ENCODE measurements at regions not wholly inside any gene's neighbourhood (a gene's known extent, or its start where the extent isn't known, plus 50 kb on each side); places are given as distances from the start of the nearest gene placed in this dataset.
"Not testable (repeated sequence)": the region's sequence is repeated elsewhere in the genome, so short reads cannot be mapped to it uniquely, and the experiment has no call there.

GRCh38 chr2:22970284-22970975, 414.5 kb upstream of the KLHL29 start:
- Histone ChIP-seq H3K36me3 (no peaks in the 10 kb centered on the region), H3K27ac (no peak overlapping the region), H3K27me3 (replicated peaks) (no peaks in the 10 kb centered on the region), H3K9me3 (replicated peaks) (no peaks in the 10 kb centered on the region), H3K4me1 (replicated peaks) (no peaks in the 10 kb centered on the region), H3K4me3 (no peak overlapping the region)
- no peak for DNase-seq (ENCODE audit: low read depth in 1 of 2, low spot score in 2 of 2)

- Histone ChIP-seq H3K9me3 (replicated peaks) (no peaks in the 10 kb centered on the region), H3K36me3 (no peaks in the 10 kb centered on the region), H3K4me1 (replicated peaks) (no peaks in the 10 kb centered on the region), H3K4me3 (no peak overlapping the region), H3K27me3 (replicated peaks) (no peaks in the 10 kb centered on the region), H3K27ac (no peak overlapping the region)
- DNase-seq (ENCODE audit: low read depth in 1 of 2, low spot score in 2 of 2): no peak
These were observed 414.0 kb upstream of the KLHL29 start for GRCh38 chr2:22970991-22971390.

- DNase-seq (ENCODE audit: low read depth in 1 of 2, low spot score in 2 of 2): no peak
- no peaks in the 10 kb centered on the region for H3K36me3 ChIP-seq
- no peaks in the 10 kb centered on the region for H3K4me1 ChIP-seq (replicated peaks)
- H3K4me3 ChIP-seq: no peak overlapping the region
- H3K27ac ChIP-seq: no peak overlapping the region
- no peaks in the 10 kb centered on the region for H3K9me3 ChIP-seq (replicated peaks)
- no peaks in the 10 kb centered on the region for H3K27me3 ChIP-seq (replicated peaks)
These were observed 403.2 kb upstream of the KLHL29 start for GRCh38 chr2:22981785-22982184.

- H3K9me3 ChIP-seq (replicated peaks); H3K4me3 ChIP-seq; H3K27me3 ChIP-seq (replicated peaks); DNase-seq (ENCODE audit: low read depth in 1 of 2, low spot score in 2 of 2); H3K36me3 ChIP-seq; H3K4me1 ChIP-seq (replicated peaks); H3K27ac ChIP-seq: not testable (repeated sequence)
These were observed 400.8 kb upstream of the KLHL29 start for GRCh38 chr2:22984152-22984551.

- Histone ChIP-seq H3K36me3 (no peaks in the 10 kb centered on the region), H3K4me1 (replicated peaks) (no peaks in the 10 kb centered on the region), H3K9me3 (replicated peaks) (no peaks in the 10 kb centered on the region), H3K27ac (no peak overlapping the region), H3K27me3 (replicated peaks) (no peaks in the 10 kb centered on the region), H3K4me3 (no peak overlapping the region)
- DNase-seq (ENCODE audit: low read depth in 1 of 2, low spot score in 2 of 2): no peak
These were observed 394.7 kb upstream of the KLHL29 start for GRCh38 chr2:22990246-22990645.

- H3K36me3 ChIP-seq: no peaks in the 10 kb centered on the region
- no peaks in the 10 kb centered on the region for H3K4me1 ChIP-seq (replicated peaks)
- H3K9me3 ChIP-seq (replicated peaks): no peaks in the 10 kb centered on the region
- DNase-seq (ENCODE audit: low read depth in 1 of 2, low spot score in 2 of 2): no peak
- no peak overlapping the region for H3K4me3 ChIP-seq
- H3K27me3 ChIP-seq (replicated peaks): no peaks in the 10 kb centered on the region
- no peak overlapping the region for H3K27ac ChIP-seq
These were observed 393.1 kb upstream of the KLHL29 start for GRCh38 chr2:22991844-22992243.

- Histone ChIP-seq H3K9me3 (replicated peaks) (no peaks in the 10 kb centered on the region), H3K27me3 (replicated peaks) (no peaks in the 10 kb centered on the region), H3K4me1 (replicated peaks) (no peaks in the 10 kb centered on the region), H3K36me3 (no peaks in the 10 kb centered on the region), H3K4me3 (no peak overlapping the region), H3K27ac (no peak overlapping the region)
- no peak for DNase-seq (ENCODE audit: low read depth in 1 of 2, low spot score in 2 of 2)
These were observed 392.5 kb upstream of the KLHL29 start for GRCh38 chr2:22992441-22992840.

- Histone ChIP-seq H3K36me3 (no peaks in the 10 kb centered on the region), H3K4me1 (replicated peaks) (no peaks in the 10 kb centered on the region), H3K4me3 (no peak overlapping the region), H3K9me3 (replicated peaks) (no peaks in the 10 kb centered on the region), H3K27ac (no peak overlapping the region), H3K27me3 (replicated peaks) (no peaks in the 10 kb centered on the region)
- no peak for DNase-seq (ENCODE audit: low read depth in 1 of 2, low spot score in 2 of 2)
These were observed 391.7 kb upstream of the KLHL29 start for GRCh38 chr2:22993250-22993649.

- Histone ChIP-seq H3K4me3 (no peak overlapping the region), H3K4me1 (replicated peaks) (no peaks in the 10 kb centered on the region), H3K36me3 (no peaks in the 10 kb centered on the region), H3K27ac (no peak overlapping the region), H3K27me3 (replicated peaks) (no peaks in the 10 kb centered on the region), H3K9me3 (replicated peaks) (no peaks in the 10 kb centered on the region)
- DNase-seq (ENCODE audit: low read depth in 1 of 2, low spot score in 2 of 2): no peak
These were observed 389.4 kb upstream of the KLHL29 start for GRCh38 chr2:22995576-22995975.

- Histone ChIP-seq H3K9me3 (replicated peaks) (no peaks in the 10 kb centered on the region), H3K36me3 (no peaks in the 10 kb centered on the region), H3K27me3 (replicated peaks) (no peaks in the 10 kb centered on the region), H3K27ac (no peak overlapping the region), H3K4me3 (no peak overlapping the region), H3K4me1 (replicated peaks) (no peaks in the 10 kb centered on the region)
- no peak for DNase-seq (ENCODE audit: low read depth in 1 of 2, low spot score in 2 of 2)
These were observed 388.1 kb upstream of the KLHL29 start for GRCh38 chr2:22996911-22997310.

GRCh38 chr2:22998359-22998758, 386.6 kb upstream of the KLHL29 start:
- DNase-seq (ENCODE audit: low read depth in 1 of 2, low spot score in 2 of 2): no peak
- H3K4me3 ChIP-seq: no peak overlapping the region
- H3K27me3 ChIP-seq (replicated peaks): no peaks in the 10 kb centered on the region
- H3K36me3 ChIP-seq: no peaks in the 10 kb centered on the region
- H3K27ac ChIP-seq: no peak overlapping the region
- H3K4me1 ChIP-seq (replicated peaks): no peaks in the 10 kb centered on the region
- no peaks in the 10 kb centered on the region for H3K9me3 ChIP-seq (replicated peaks)

- no peak for DNase-seq (ENCODE audit: low read depth in 1 of 2, low spot score in 2 of 2)
- H3K27me3 ChIP-seq (replicated peaks): no peaks in the 10 kb centered on the region
- no peak overlapping the region for H3K4me3 ChIP-seq
- no peaks in the 10 kb centered on the region for H3K9me3 ChIP-seq (replicated peaks)
- H3K36me3 ChIP-seq: no peaks in the 10 kb centered on the region
- no peak overlapping the region for H3K27ac ChIP-seq
- no peaks in the 10 kb centered on the region for H3K4me1 ChIP-seq (replicated peaks)
These were observed 385.0 kb upstream of the KLHL29 start for GRCh38 chr2:22999951-23000350.

- Histone ChIP-seq H3K9me3 (replicated peaks) (no peaks in the 10 kb centered on the region), H3K4me3 (no peak overlapping the region), H3K36me3 (no peaks in the 10 kb centered on the region), H3K27ac (no peak overlapping the region), H3K27me3 (replicated peaks) (no peaks in the 10 kb centered on the region), H3K4me1 (replicated peaks) (no peaks in the 10 kb centered on the region)
- no peak for DNase-seq (ENCODE audit: low read depth in 1 of 2, low spot score in 2 of 2)
These were observed 382.7 kb upstream of the KLHL29 start for GRCh38 chr2:23002234-23002633.

GRCh38 chr2:23005469-23005868, 379.5 kb upstream of the KLHL29 start:
- H3K9me3 ChIP-seq (replicated peaks): no peaks in the 10 kb centered on the region
- H3K36me3 ChIP-seq: no peaks in the 10 kb centered on the region
- no peaks in the 10 kb centered on the region for H3K4me1 ChIP-seq (replicated peaks)
- H3K27me3 ChIP-seq (replicated peaks): no peaks in the 10 kb centered on the region
- H3K27ac ChIP-seq: no peak overlapping the region
- no peak overlapping the region for H3K4me3 ChIP-seq
- DNase-seq (ENCODE audit: low read depth in 1 of 2, low spot score in 2 of 2): no peak

- H3K4me1 ChIP-seq (replicated peaks): no peaks in the 10 kb centered on the region
- H3K36me3 ChIP-seq: no peaks in the 10 kb centered on the region
- no peak overlapping the region for H3K4me3 ChIP-seq
- no peaks in the 10 kb centered on the region for H3K27me3 ChIP-seq (replicated peaks)
- H3K27ac ChIP-seq: no peak overlapping the region
- H3K9me3 ChIP-seq (replicated peaks): no peaks in the 10 kb centered on the region
- DNase-seq (ENCODE audit: low read depth in 1 of 2, low spot score in 2 of 2): no peak
These were observed 377.2 kb upstream of the KLHL29 start for GRCh38 chr2:23007631-23008235.

Data from SJSA1 (cell line).